H9 (cell line): ENCODE measurements at regions not wholly inside any gene's neighbourhood (a gene's known extent, or its start where the extent isn't known, plus 50 kb on each side); places are given as distances from the start of the nearest gene placed in this dataset.

Source experiments
- DNase-seq: peaks from one replicate; pipeline ENCODE4 v3.0.0-alpha.2; 2017
- H2AFZ ChIP-seq: one replicate; pipeline ENCODE4 v1.6.1; 2013; ENCODE audit warnings: mild to moderate bottlenecking, low read length, control low read depth, moderate library complexity
- H2AK5ac ChIP-seq: 2 replicates; pipeline ENCODE4 v1.6.1; 2013; ENCODE audit warnings: low read length, control low read depth, mixed read lengths; ENCODE audit not compliant: insufficient read length
- H2BK120ac ChIP-seq: one replicate; pipeline ENCODE4 v1.6.1; 2013; ENCODE audit warnings: low read depth, mild to moderate bottlenecking, low read length, control low read depth, inconsistent platforms; ENCODE audit not compliant: poor library complexity, severe bottlenecking
- H2BK12ac ChIP-seq: 2 replicates; pipeline ENCODE4 v1.6.1; 2013; ENCODE audit warnings: low read length, control low read depth, mixed read lengths, low read depth; ENCODE audit not compliant: insufficient read length
- H2BK15ac ChIP-seq: 2 replicates; pipeline ENCODE4 v1.6.1; 2013; ENCODE audit warnings: low read depth, low read length, control low read depth
- H2BK20ac ChIP-seq: one replicate; pipeline ENCODE4 v1.6.1; 2013; ENCODE audit warnings: low read depth, mild to moderate bottlenecking, low read length, control low read depth, inconsistent platforms; ENCODE audit not compliant: poor library complexity, severe bottlenecking
- H2BK5ac ChIP-seq: 2 replicates; pipeline ENCODE4 v1.6.1; 2013; ENCODE audit warnings: low read length, control low read depth, mixed read lengths; ENCODE audit not compliant: insufficient read length
- H3K14ac ChIP-seq: 2 replicates; pipeline ENCODE4 v1.6.1; 2013; ENCODE audit warnings: low read length, control low read depth; ENCODE audit not compliant: insufficient read depth
- H3K18ac ChIP-seq: 2 replicates; pipeline ENCODE4 v1.6.1; 2013; ENCODE audit warnings: low read depth, mild to moderate bottlenecking, mixed read lengths, low read length, control low read depth; ENCODE audit not compliant: insufficient read length
- H3K23ac ChIP-seq: 2 replicates; pipeline ENCODE4 v1.6.1; 2013; ENCODE audit warnings: low read length, control low read depth, mixed read lengths, low read depth; ENCODE audit not compliant: insufficient read length
- H3K23me2 ChIP-seq: 2 replicates; pipeline ENCODE4 v1.6.1; 2013; ENCODE audit warnings: low read depth, mild to moderate bottlenecking, mixed read lengths, low read length, control low read depth; ENCODE audit not compliant: insufficient read length, poor library complexity, severe bottlenecking
- H3K27ac ChIP-seq: 2 replicates; pipeline ENCODE4 v1.5.1; 2013; ENCODE audit warnings: low read length, control low read depth, mixed read lengths, low read depth; ENCODE audit not compliant: insufficient read length
- H3K27me3 ChIP-seq: 2 replicates; pipeline ENCODE4 v1.6.1; 2013; ENCODE audit warnings: low read length, control low read depth, inconsistent platforms; ENCODE audit not compliant: insufficient read depth
- H3K4ac ChIP-seq: 2 replicates; pipeline ENCODE4 v1.6.1; 2013; ENCODE audit warnings: low read depth, mild to moderate bottlenecking, control low read depth, inconsistent platforms, low read length, moderate library complexity
- H3K4me1 ChIP-seq: 2 replicates; pipeline ENCODE4 v1.6.1; 2013; ENCODE audit warnings: low read length, control low read depth, inconsistent platforms; ENCODE audit not compliant: insufficient read depth
- H3K4me2 ChIP-seq: 2 replicates; pipeline ENCODE4 v1.6.1; 2013; ENCODE audit warnings: low read length, control low read depth, mixed read lengths; ENCODE audit not compliant: insufficient read length, insufficient read depth
- H3K56ac ChIP-seq: 2 replicates; pipeline ENCODE4 v1.6.1; 2013; ENCODE audit warnings: low read depth, mild to moderate bottlenecking, mixed read lengths, low read length, control low read depth; ENCODE audit not compliant: insufficient read length
- H3K79me1 ChIP-seq: 2 replicates; pipeline ENCODE4 v1.6.1; 2013; ENCODE audit warnings: low read depth, mild to moderate bottlenecking, moderate library complexity, low read length, control low read depth, inconsistent platforms; ENCODE audit not compliant: insufficient read depth, poor library complexity, severe bottlenecking
- H3K79me2 ChIP-seq: 2 replicates; pipeline ENCODE4 v1.6.1; 2013; ENCODE audit warnings: low read length, control low read depth, inconsistent platforms; ENCODE audit not compliant: insufficient read depth
- H3K9ac ChIP-seq: 2 replicates; pipeline ENCODE4 v1.6.1; 2013; ENCODE audit warnings: low read length, control low read depth, mixed read lengths; ENCODE audit not compliant: insufficient read length; ENCODE audit errors: extremely low read depth
- H3K9me3 ChIP-seq: one replicate; pipeline ENCODE4 v1.6.1; 2013; ENCODE audit warnings: low read depth, low read length, inconsistent platforms; ENCODE audit not compliant: control insufficient read depth
- H3T11ph ChIP-seq: one replicate; pipeline ENCODE4 v1.6.1; 2013; ENCODE audit warnings: mild to moderate bottlenecking, low read length, control low read depth, inconsistent platforms
- H4K20me1 ChIP-seq: one replicate; pipeline ENCODE4 v1.6.1; 2013; ENCODE audit not compliant: control insufficient read depth, insufficient read length, insufficient read depth
- H4K5ac ChIP-seq: 2 replicates; pipeline ENCODE4 v1.6.1; 2013; ENCODE audit warnings: low read depth, mild to moderate bottlenecking, mixed read lengths, low read length, control low read depth; ENCODE audit not compliant: insufficient read length
- H4K8ac ChIP-seq: replicated peaks from 2 replicates; pipeline ENCODE4 v1.6.1; 2013; ENCODE audit warnings: low read length, control low read depth, mixed read lengths, low read depth; ENCODE audit not compliant: insufficient read length
- H4K91ac ChIP-seq: 2 replicates; pipeline ENCODE4 v1.6.1; 2013; ENCODE audit warnings: low read depth, mild to moderate bottlenecking, moderate library complexity, mixed read lengths, low read length, control low read depth; ENCODE audit not compliant: insufficient read length
- H3K27ac Mint-ChIP-seq, 3 experiments: 2 replicates in 2 of 3; 3 replicates in 1 of 3; pipeline ENCODE4 v1.8.0; 2020 to 2021; ENCODE audit warnings: mixed read lengths in 3 of 3, mild to moderate bottlenecking in 1 of 3, moderate library complexity in 1 of 3
- H3K27me3 Mint-ChIP-seq: 2 replicates; pipeline ENCODE4 v1.8.0; 2021; ENCODE audit warnings: low read depth, mild to moderate bottlenecking, moderate library complexity, mixed read lengths
- H3K36me3 Mint-ChIP-seq, 3 experiments: 2 replicates in 2 of 3; 3 replicates in 1 of 3; pipeline ENCODE4 v1.8.0; 2020 to 2021; ENCODE audit warnings: low read depth in 3 of 3, mixed read lengths in 3 of 3; ENCODE audit not compliant: insufficient read depth in 1 of 3
- H3K4me1 Mint-ChIP-seq, 2 experiments: 2 replicates each; pipeline ENCODE4 v1.8.0; 2020; ENCODE audit warnings: mixed read lengths in 2 of 2
- H3K4me3 Mint-ChIP-seq, 2 experiments: 2 replicates in 1 of 2; 3 replicates in 1 of 2; pipeline ENCODE4 v1.8.0; 2020 to 2021; ENCODE audit warnings: mild to moderate bottlenecking in 2 of 2, mixed read lengths in 2 of 2, moderate library complexity in 1 of 2
- H3K9me3 Mint-ChIP-seq, 2 experiments: 2 replicates in 1 of 2; 3 replicates in 1 of 2; pipeline ENCODE4 v1.8.0; 2020; ENCODE audit warnings: mild to moderate bottlenecking in 2 of 2, mixed read lengths in 2 of 2, moderate library complexity in 1 of 2
- CTCF ChIP-seq: fragments of 200-600 bp; sonication (generic); conservative IDR thresholded peaks from 3 replicates; pipeline ENCODE4 v1.8.0; 2021; ENCODE audit warnings: antibody characterized with exemption, mild to moderate bottlenecking
- WGBS: extraction: QIAGEN DNeasy Blood & Tissue Kit; methylation state at CpG from one replicate; pipeline ENCODE4 v1.1.7; 2013; ENCODE audit warnings: missing lambda C conversion rate, low lambda C conversion rate, mixed read lengths; ENCODE audit not compliant: insufficient read length; ENCODE audit errors: extremely low coverage; 5-methylcytosine and 5-hydroxymethylcytosine counted together

DNA sequence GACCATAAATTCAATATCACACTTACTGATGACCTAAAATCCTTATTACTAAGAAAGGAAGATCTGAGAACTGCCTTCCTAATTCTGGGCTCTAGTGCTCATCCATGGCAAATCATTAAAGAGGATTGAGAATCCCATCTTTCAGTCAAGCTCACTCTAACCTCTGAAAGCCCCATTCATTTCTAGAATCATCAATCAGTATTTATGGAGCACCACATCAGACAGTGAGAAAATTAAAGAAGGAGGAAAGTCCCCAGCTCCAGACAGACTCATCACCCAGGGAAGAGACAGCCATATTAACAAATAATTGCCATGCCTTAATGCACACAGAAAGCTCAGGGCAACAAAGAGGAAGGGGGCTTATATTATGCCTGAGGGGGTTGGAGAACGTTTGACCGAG, 256.1 kb upstream of the SOX9 start:
- Histone ChIP-seq H2AFZ (no peak overlapping the region), H3K14ac (no peak overlapping the region), H3K27ac (no peak overlapping the region), H2BK20ac (no peak overlapping the region), H3K4me2 (no peak overlapping the region), H4K91ac (no peak overlapping the region), H4K20me1 (no peaks in the 10 kb centered on the region), H3K4me1 (no peaks in the 10 kb centered on the region), H3K79me2 (no peaks in the 10 kb centered on the region), H3K9me3 (no peaks in the 10 kb centered on the region), H3K4ac (no peak overlapping the region), H3T11ph (no peak overlapping the region), H2BK5ac (no peak overlapping the region), H2BK15ac (no peak overlapping the region), H2BK120ac (no peak overlapping the region), H3K23me2 (no peaks in the 10 kb centered on the region), H3K23ac (no peak overlapping the region), H4K8ac (no peak overlapping the region), H3K56ac (no peak overlapping the region), H2AK5ac (no peak overlapping the region), H4K5ac (no peak overlapping the region), H3K9ac (no peak overlapping the region), H3K27me3 (no peaks in the 10 kb centered on the region), H2BK12ac (no peak overlapping the region), H3K18ac (no peak overlapping the region), H3K79me1 (no peaks in the 10 kb centered on the region)
- Mint-ChIP-seq H3K9me3 (no peaks in the 10 kb centered on the region), H3K27me3 (peaks cover 2% of the 10 kb centered on the region; the same call in 1 of the 2 replicates), H3K4me1 (no peaks in the 10 kb centered on the region), H3K4me3 (no peak overlapping the region), H3K36me3 (no peaks in the 10 kb centered on the region; a peak in 1 of 7 replicates), H3K27ac (no peak overlapping the region)
- DNase-seq: no peak
- TF ChIP-seq CTCF: no peak
- no CpG with 5 or more reads among the region's 2 CpGs for WGBS
